ENCODE measurements at regions not wholly inside any gene's neighbourhood (a gene's known extent, or its start where the extent isn't known, plus 50 kb on each side); places are given as distances from the start of the nearest gene placed in this dataset.
"Not testable (repeated sequence)": the region's sequence is repeated elsewhere in the genome, so short reads cannot be mapped to it uniquely, and the experiment has no call there.

GRCh38 chr2:59256290-59256689, 1015.2 kb upstream of the FANCL start:
- Histone ChIP-seq H3K4me3 (ENCODE audit: low read length) (no peak overlapping the region), H3K9ac (ENCODE audit: low read length) (no peak overlapping the region), H3K9me3 (ENCODE audit: control insufficient read depth, low read depth, low read length) (no peaks in the 10 kb centered on the region), H3K27ac (ENCODE audit: low read length) (no peak overlapping the region), H3K36me3 (ENCODE audit: control insufficient read depth, low read depth, low read length) (no peaks in the 10 kb centered on the region), H3K4me1 (ENCODE audit: control insufficient read depth, low read depth, low read length) (peaks cover 13% of the 10 kb centered on the region), H3K27me3 (ENCODE audit: control insufficient read depth, insufficient read depth, low read length) (no peaks in the 10 kb centered on the region)

GRCh38 chr2:59254279-59254678, 1013.2 kb upstream of the FANCL start:
- Histone ChIP-seq H3K36me3 (ENCODE audit: control insufficient read depth, low read depth, low read length) (no peaks in the 10 kb centered on the region), H3K9ac (ENCODE audit: low read length) (no peak overlapping the region), H3K4me3 (ENCODE audit: low read length) (no peak overlapping the region), H3K4me1 (ENCODE audit: control insufficient read depth, low read depth, low read length) (peaks cover 8% of the 10 kb centered on the region), H3K9me3 (ENCODE audit: control insufficient read depth, low read depth, low read length) (no peaks in the 10 kb centered on the region), H3K27me3 (ENCODE audit: control insufficient read depth, insufficient read depth, low read length) (no peaks in the 10 kb centered on the region), H3K27ac (ENCODE audit: low read length) (no peak overlapping the region)

GRCh38 chr2:59250307-59250677, 1009.2 kb upstream of the FANCL start:
- no peak overlapping the region for H3K9ac ChIP-seq (ENCODE audit: low read length)
- no peak overlapping the region for H3K4me3 ChIP-seq (ENCODE audit: low read length)
- no peaks in the 10 kb centered on the region for H3K36me3 ChIP-seq (ENCODE audit: control insufficient read depth, low read depth, low read length)
- no peaks in the 10 kb centered on the region for H3K27me3 ChIP-seq (ENCODE audit: control insufficient read depth, insufficient read depth, low read length)
- H3K4me1 ChIP-seq (ENCODE audit: control insufficient read depth, low read depth, low read length), result no peaks in the 10 kb centered on the region
- no peaks in the 10 kb centered on the region for H3K9me3 ChIP-seq (ENCODE audit: control insufficient read depth, low read depth, low read length)
- no peak overlapping the region for H3K27ac ChIP-seq (ENCODE audit: low read length)

GRCh38 chr2:59249441-59250306, 1008.5 kb upstream of the FANCL start:
- Histone ChIP-seq H3K4me1 (ENCODE audit: control insufficient read depth, low read depth, low read length) (no peaks in the 10 kb centered on the region), H3K36me3 (ENCODE audit: control insufficient read depth, low read depth, low read length) (no peaks in the 10 kb centered on the region), H3K9me3 (ENCODE audit: control insufficient read depth, low read depth, low read length) (no peaks in the 10 kb centered on the region), H3K9ac (ENCODE audit: low read length) (no peak overlapping the region), H3K27me3 (ENCODE audit: control insufficient read depth, insufficient read depth, low read length) (no peaks in the 10 kb centered on the region), H3K4me3 (ENCODE audit: low read length) (no peak overlapping the region), H3K27ac (ENCODE audit: low read length) (no peak overlapping the region)

GRCh38 chr2:59239146-59239545, 998.0 kb upstream of the FANCL start:
- Histone ChIP-seq H3K9me3 (ENCODE audit: control insufficient read depth, low read depth, low read length) (no peaks in the 10 kb centered on the region), H3K27ac (ENCODE audit: low read length) (no peak overlapping the region), H3K4me1 (ENCODE audit: control insufficient read depth, low read depth, low read length) (no peaks in the 10 kb centered on the region), H3K9ac (ENCODE audit: low read length) (no peak overlapping the region), H3K4me3 (ENCODE audit: low read length) (no peak overlapping the region), H3K27me3 (ENCODE audit: control insufficient read depth, insufficient read depth, low read length) (no peaks in the 10 kb centered on the region), H3K36me3 (ENCODE audit: control insufficient read depth, low read depth, low read length) (no peaks in the 10 kb centered on the region)

- Histone ChIP-seq H3K4me3 (ENCODE audit: low read length) (no peak overlapping the region), H3K4me1 (ENCODE audit: control insufficient read depth, low read depth, low read length) (no peaks in the 10 kb centered on the region), H3K9me3 (ENCODE audit: control insufficient read depth, low read depth, low read length) (no peaks in the 10 kb centered on the region), H3K27ac (ENCODE audit: low read length) (no peak overlapping the region), H3K27me3 (ENCODE audit: control insufficient read depth, insufficient read depth, low read length) (no peaks in the 10 kb centered on the region), H3K36me3 (ENCODE audit: control insufficient read depth, low read depth, low read length) (no peaks in the 10 kb centered on the region), H3K9ac (ENCODE audit: low read length) (no peak overlapping the region)
Observed at GRCh38 chr2:59237311-59237710, 996.2 kb upstream of the FANCL start.

- Histone ChIP-seq H3K9me3 (ENCODE audit: control insufficient read depth, low read depth, low read length) (no peaks in the 10 kb centered on the region), H3K4me3 (ENCODE audit: low read length) (no peak overlapping the region), H3K36me3 (ENCODE audit: control insufficient read depth, low read depth, low read length) (no peaks in the 10 kb centered on the region), H3K27ac (ENCODE audit: low read length) (no peak overlapping the region), H3K9ac (ENCODE audit: low read length) (no peak overlapping the region), H3K4me1 (ENCODE audit: control insufficient read depth, low read depth, low read length) (no peaks in the 10 kb centered on the region), H3K27me3 (ENCODE audit: control insufficient read depth, insufficient read depth, low read length) (no peaks in the 10 kb centered on the region)
Observed at GRCh38 chr2:59236723-59237122, 995.6 kb upstream of the FANCL start.

- no peak overlapping the region for H3K4me3 ChIP-seq (ENCODE audit: low read length)
- no peak overlapping the region for H3K27ac ChIP-seq (ENCODE audit: low read length)
- no peak overlapping the region for H3K9ac ChIP-seq (ENCODE audit: low read length)
- H3K36me3 ChIP-seq (ENCODE audit: control insufficient read depth, low read depth, low read length), result no peaks in the 10 kb centered on the region
- H3K9me3 ChIP-seq (ENCODE audit: control insufficient read depth, low read depth, low read length), result no peaks in the 10 kb centered on the region
- no peaks in the 10 kb centered on the region for H3K4me1 ChIP-seq (ENCODE audit: control insufficient read depth, low read depth, low read length)
- no peaks in the 10 kb centered on the region for H3K27me3 ChIP-seq (ENCODE audit: control insufficient read depth, insufficient read depth, low read length)
Observed at GRCh38 chr2:59233920-59234319, 992.8 kb upstream of the FANCL start.

- Histone ChIP-seq H3K9me3 (ENCODE audit: control insufficient read depth, low read depth, low read length) (no peaks in the 10 kb centered on the region), H3K4me3 (ENCODE audit: low read length) (no peak overlapping the region), H3K4me1 (ENCODE audit: control insufficient read depth, low read depth, low read length) (no peaks in the 10 kb centered on the region)
Observed at GRCh38 chr2:59233448-59233847, 992.3 kb upstream of the FANCL start.

GRCh38 chr2:59232394-59233165, 991.5 kb upstream of the FANCL start:
- Histone ChIP-seq H3K9me3 (ENCODE audit: control insufficient read depth, low read depth, low read length) (no peaks in the 10 kb centered on the region), H3K4me1 (ENCODE audit: control insufficient read depth, low read depth, low read length) (no peaks in the 10 kb centered on the region), H3K27me3 (ENCODE audit: control insufficient read depth, insufficient read depth, low read length) (no peaks in the 10 kb centered on the region), H3K4me3 (ENCODE audit: low read length) (no peak overlapping the region), H3K36me3 (ENCODE audit: control insufficient read depth, low read depth, low read length) (no peaks in the 10 kb centered on the region), H3K27ac (ENCODE audit: low read length) (no peak overlapping the region), H3K9ac (ENCODE audit: low read length) (no peak overlapping the region)

More at GRCh38 chr2:59233448-59233847, 992.3 kb upstream of the FANCL start:
- no peak overlapping the region for H3K9ac ChIP-seq (ENCODE audit: low read length)
- no peaks in the 10 kb centered on the region for H3K27me3 ChIP-seq (ENCODE audit: control insufficient read depth, insufficient read depth, low read length)
- no peaks in the 10 kb centered on the region for H3K36me3 ChIP-seq (ENCODE audit: control insufficient read depth, low read depth, low read length)
- H3K27ac ChIP-seq (ENCODE audit: low read length), result no peak overlapping the region

GRCh38 chr2:59226362-59226761, 985.2 kb upstream of the FANCL start:
- H3K36me3 ChIP-seq (ENCODE audit: control insufficient read depth, low read depth, low read length); H3K27ac ChIP-seq (ENCODE audit: low read length); H3K4me3 ChIP-seq (ENCODE audit: low read length); H3K27me3 ChIP-seq (ENCODE audit: control insufficient read depth, insufficient read depth, low read length); H3K9me3 ChIP-seq (ENCODE audit: control insufficient read depth, low read depth, low read length); H3K4me1 ChIP-seq (ENCODE audit: control insufficient read depth, low read depth, low read length); H3K9ac ChIP-seq (ENCODE audit: low read length): not testable (repeated sequence)

- no peaks in the 10 kb centered on the region for H3K4me1 ChIP-seq (ENCODE audit: control insufficient read depth, low read depth, low read length)
- H3K36me3 ChIP-seq (ENCODE audit: control insufficient read depth, low read depth, low read length), result no peaks in the 10 kb centered on the region
- H3K4me3 ChIP-seq (ENCODE audit: low read length), result no peak overlapping the region
- H3K9me3 ChIP-seq (ENCODE audit: control insufficient read depth, low read depth, low read length), result no peaks in the 10 kb centered on the region
- no peak overlapping the region for H3K9ac ChIP-seq (ENCODE audit: low read length)
- no peaks in the 10 kb centered on the region for H3K27me3 ChIP-seq (ENCODE audit: control insufficient read depth, insufficient read depth, low read length)
- H3K27ac ChIP-seq (ENCODE audit: low read length), result no peak overlapping the region
Observed at GRCh38 chr2:59223742-59224141, 982.6 kb upstream of the FANCL start.

Measured in iPS-18a (cell line).